LNCaP clone FGC (cell line): ENCODE measurements at regions not wholly inside any gene's neighbourhood (a gene's known extent, or its start where the extent isn't known, plus 50 kb on each side); places are given as distances from the start of the nearest gene placed in this dataset.

Source experiments
- DNase-seq: peaks from one replicate; pipeline ENCODE4 v3.0.0-alpha.2; 2011; ENCODE audit warnings: low read depth
- H3K4me3 ChIP-seq: 2 replicates; pipeline ENCODE4 v1.5.1; 2011; ENCODE audit warnings: mild to moderate bottlenecking, low read depth, low read length, control low read depth
- TF ChIP-seq, protein P1 (sequence below): IDR thresholded peaks from 2 replicates; pipeline ENCODE4 v1.5.1; 2012; ENCODE audit warnings: mild to moderate bottlenecking; ENCODE audit not compliant: control insufficient read depth, insufficient read depth; ENCODE audit errors: extremely low read depth

DNA sequence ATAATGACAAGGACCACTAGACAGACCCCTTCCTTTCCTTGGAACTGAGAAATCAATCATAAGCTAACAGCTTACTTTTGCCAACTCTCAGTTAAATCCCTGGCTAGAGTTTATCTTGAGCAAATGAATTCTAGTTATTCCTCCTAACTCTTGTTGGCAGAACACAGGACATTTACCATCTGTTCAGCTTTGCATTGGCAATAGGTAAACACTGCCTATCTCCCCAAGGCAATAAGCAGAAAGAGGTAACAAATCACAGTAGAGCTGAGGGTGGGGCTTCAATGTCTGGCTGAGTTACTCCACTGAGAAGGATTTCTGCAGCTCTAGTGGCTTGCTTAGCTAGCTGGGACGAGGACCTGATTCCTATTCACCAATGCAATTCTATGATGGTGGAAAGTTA is 503.3 kb upstream of the GRIA1 start:
- DNase-seq: no peak
- no peak overlapping the region for H3K4me3 ChIP-seq
- TF ChIP-seq, protein P1, sequence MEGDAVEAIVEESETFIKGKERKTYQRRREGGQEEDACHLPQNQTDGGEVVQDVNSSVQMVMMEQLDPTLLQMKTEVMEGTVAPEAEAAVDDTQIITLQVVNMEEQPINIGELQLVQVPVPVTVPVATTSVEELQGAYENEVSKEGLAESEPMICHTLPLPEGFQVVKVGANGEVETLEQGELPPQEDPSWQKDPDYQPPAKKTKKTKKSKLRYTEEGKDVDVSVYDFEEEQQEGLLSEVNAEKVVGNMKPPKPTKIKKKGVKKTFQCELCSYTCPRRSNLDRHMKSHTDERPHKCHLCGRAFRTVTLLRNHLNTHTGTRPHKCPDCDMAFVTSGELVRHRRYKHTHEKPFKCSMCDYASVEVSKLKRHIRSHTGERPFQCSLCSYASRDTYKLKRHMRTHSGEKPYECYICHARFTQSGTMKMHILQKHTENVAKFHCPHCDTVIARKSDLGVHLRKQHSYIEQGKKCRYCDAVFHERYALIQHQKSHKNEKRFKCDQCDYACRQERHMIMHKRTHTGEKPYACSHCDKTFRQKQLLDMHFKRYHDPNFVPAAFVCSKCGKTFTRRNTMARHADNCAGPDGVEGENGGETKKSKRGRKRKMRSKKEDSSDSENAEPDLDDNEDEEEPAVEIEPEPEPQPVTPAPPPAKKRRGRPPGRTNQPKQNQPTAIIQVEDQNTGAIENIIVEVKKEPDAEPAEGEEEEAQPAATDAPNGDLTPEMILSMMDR: no peak

- TF ChIP-seq, protein P1: no peak
- DNase-seq: no peak
- no peak overlapping the region for H3K4me3 ChIP-seq
Observed at GRCh38 chr5:152990217-152990616, 500.3 kb upstream of the GRIA1 start.

DNA sequence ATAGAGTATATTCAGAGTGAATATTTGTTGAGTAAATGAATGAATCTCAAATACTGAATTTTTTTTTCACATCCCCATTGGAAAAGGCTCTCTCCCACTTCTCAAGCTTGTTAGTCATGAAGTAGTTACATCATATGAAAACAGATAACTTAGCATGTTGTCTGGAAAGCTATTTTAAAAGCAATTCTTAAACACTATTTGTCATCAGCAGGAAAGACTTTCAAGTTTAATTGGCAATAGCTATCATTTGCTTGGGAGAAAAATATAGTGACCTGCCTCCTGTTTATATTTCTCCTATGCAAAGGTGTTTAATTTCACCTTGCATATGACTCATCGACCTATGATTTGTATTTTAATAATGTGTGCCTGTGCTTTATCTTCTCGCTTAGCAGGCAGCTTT is 499.8 kb upstream of the GRIA1 start:
- H3K4me3 ChIP-seq: no peak overlapping the region
- no peak for DNase-seq
- TF ChIP-seq, protein P1: no peak

DNA sequence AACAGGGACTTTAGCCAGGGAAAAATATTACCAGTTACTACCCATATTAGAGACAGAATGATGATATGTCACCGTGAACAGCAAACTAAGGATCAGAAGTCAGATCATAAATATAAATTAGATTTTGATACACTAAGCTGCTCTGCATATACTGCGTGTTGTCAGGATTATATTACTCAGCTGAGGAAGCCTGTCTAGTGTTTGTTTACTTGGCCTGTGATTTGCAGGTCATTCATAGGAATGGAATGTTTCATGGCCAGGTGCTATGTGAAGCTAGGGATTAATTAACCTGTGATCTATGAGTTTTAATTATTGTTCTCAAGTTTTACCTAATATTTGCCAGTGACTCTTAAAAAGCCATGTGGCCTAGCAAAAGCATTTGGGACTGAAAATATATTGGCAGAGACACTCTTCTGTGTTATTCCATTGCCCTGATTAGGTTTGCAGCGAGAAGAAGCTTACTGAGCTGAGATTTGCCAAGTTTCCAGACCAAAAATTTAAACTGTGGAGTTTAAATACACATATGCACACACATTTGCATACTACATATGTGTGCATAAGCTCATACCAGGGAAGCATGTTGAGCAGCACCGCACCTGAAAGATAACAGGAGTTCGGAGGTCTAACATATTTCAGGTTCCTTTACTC is 496.3 kb upstream of the GRIA1 start:
- TF ChIP-seq, protein P1: no peak
- DNase-seq: no peak
- H3K4me3 ChIP-seq: no peak overlapping the region

- no peak overlapping the region for H3K4me3 ChIP-seq
- DNase-seq: no peak
- TF ChIP-seq, protein P1: no peak
Observed at GRCh38 chr5:152995214-152995725, 495.2 kb upstream of the GRIA1 start.

DNA sequence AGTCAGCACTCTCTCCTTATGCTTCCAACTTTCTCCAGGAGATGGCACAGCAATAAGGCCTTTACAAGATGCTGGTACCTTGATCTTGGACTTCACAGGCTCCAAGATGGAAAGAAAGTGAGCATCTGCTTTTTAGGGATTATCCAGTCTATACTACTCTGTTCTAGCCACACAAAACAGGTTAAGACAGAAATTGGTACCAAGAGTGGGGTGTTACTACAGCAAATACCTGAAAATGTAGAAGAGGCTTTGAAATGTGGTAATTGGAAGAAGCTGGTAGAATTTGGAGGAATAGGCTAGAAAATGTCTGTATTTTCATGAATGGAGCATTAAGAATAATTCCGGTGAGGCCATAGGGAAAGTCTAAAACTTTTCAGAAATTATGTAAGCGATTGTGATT is 484.8 kb upstream of the GRIA1 start:
- no peak overlapping the region for H3K4me3 ChIP-seq
- TF ChIP-seq, protein P1: no peak
- DNase-seq: no peak

DNA sequence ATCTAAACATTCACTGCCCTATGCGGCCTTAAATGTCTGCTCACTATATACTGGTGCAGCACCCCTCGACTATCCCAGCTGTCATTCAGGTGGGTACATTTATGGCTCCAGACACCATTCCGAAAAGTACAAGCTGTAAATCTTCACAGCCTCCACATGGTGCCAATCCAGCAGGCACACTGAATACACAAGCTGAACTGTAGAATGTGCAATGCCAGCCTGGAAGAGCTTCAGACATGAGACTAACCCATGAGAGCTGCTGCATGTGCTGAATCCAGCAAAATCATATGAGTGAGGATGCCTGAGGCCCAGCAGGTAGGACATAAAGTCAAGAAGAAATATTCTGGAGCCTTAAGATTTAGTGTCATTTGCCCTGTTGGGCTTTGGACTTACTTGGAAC is 483.8 kb upstream of the GRIA1 start:
- no peak for DNase-seq
- TF ChIP-seq, protein P1: no peak
- H3K4me3 ChIP-seq: no peak overlapping the region
